Middle frontal gyrus (tissue), 1 donor: ENCODE measurements at regions not wholly inside any gene's neighbourhood (a gene's known extent, or its start where the extent isn't known, plus 50 kb on each side); places are given as distances from the start of the nearest gene placed in this dataset.

Experiments used
- DNase-seq: peaks from one replicate; pipeline ENCODE4 v3.0.0-alpha.2; 2015; ENCODE audit warnings: low spot score; ENCODE audit errors: extremely low spot score

DNA sequence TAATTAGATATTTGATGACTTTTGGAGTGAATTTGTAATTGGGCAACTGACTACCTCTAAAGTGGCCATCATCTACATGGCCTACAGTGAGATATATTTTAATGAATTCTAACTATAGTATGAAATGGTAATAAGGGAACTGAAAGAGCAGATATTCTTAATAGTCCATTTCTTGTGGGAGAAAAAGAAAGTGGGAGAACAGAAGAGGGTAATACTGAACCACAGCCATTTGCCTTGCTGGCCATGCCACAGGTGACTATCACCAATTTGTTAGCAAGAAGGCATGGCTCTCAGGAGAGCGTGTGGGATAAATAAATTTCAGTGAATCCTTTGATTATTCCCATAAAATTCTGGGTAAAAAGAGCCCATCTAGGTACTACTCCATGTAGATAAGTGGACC, 1074.0 kb upstream of the MAP3K7 start:
- no peak for DNase-seq

DNA sequence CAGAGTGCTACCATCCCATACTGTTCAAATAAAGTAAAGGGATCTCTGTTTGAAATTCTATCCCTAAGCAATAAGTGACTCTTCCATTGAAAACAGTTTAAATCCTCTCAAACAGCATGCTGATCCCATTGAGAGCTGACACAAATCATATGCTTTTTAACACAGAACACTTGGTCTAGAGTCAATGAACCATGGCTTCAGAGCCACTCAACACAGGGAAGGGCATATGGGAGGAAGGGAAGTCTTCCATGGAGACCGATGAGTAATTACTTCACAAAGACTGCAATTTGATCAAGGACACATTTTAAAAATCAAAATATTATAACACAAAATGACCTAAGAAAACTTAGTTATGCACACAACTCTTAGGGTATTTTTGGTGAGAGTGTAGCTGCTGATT, 1073.0 kb upstream of the MAP3K7 start:
- no peak for DNase-seq

DNA sequence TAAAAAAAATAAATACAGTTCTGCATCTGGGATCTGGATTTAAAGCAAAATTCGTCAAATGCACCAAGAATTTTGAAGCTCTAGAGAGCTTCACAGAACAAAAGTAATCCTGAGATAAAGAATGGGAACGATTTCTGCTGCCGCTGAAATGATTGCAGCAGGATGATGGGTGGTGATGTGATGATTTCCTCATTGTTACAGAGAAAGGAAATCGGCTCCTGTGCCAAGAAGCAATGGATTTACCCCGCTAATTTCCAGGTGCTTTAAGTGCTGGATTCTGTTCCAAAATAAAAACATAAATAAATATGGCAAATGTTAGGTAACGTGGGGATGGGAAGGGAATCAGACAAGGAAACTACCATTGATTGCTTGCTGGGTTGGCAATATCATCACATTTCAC, 1067.9 kb upstream of the MAP3K7 start:
- no peak for DNase-seq

DNA sequence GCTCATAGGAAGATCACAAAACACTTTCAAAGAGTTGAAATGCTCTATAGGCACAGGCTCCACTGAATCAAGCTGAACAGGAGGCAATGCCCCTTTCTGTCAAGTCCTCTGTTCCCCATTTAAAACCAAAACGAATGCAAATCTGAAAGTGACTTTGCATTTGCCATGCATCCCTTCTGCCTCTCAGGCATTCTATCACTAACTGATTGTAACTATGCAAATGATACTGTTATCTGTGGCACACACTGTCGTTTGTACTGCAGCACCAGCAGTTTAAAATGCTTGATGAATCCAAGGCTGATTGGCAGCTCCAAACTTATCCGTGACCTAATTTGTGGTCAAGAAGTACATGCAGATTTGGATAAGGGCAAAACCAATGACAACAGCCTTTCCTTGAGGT, 1067.5 kb upstream of the MAP3K7 start:
- DNase-seq: no peak

DNA sequence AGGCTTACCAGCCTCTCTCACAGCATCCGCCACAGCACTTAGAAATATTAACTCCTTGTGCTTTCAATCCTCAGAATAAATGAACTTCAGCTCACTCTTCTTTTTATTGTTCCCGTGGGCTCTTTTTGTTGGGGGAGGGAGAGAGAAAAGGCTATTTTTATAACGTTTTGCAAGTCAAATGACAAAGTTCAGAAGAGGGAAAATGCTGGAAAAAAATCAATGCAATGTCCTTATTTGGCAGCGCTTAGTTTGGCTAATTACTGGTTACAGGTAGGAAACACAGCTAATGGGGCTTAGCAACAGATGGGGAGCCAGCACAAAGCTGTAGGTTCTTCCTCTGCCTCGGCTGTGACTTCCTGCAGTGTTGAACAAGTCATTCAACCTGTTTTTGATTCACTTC, 1067.0 kb upstream of the MAP3K7 start:
- no peak for DNase-seq

DNA sequence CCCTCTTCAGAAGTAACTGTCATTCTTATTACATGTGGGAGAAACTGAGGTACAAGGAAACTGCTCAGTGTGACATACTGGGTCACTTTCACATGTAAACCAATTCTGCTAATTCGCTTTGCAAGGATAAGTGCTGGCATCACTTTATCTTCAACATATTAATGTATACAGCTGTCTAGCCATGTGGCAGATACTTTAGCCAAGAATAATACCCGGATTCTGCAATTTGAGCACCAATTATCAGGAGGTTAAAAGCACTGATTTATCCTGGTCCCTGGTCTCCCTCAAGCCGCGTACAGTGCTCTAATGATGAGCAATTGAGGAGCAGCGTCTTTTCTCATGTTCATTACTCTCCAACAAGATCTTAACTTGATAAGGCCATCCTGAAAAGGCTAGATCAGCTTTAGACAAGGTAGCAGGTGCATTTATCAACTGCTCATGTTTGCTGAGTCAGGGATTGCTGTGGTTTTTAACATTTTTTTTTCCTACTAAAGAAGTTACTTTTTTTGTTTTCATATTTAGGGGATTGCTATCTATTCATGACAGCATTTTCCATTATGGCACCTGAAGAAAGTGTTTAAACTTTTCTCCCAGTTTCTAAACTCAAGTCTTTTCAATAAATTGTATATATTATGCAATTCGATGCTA, 1066.3 kb upstream of the MAP3K7 start:
- DNase-seq: no peak

DNA sequence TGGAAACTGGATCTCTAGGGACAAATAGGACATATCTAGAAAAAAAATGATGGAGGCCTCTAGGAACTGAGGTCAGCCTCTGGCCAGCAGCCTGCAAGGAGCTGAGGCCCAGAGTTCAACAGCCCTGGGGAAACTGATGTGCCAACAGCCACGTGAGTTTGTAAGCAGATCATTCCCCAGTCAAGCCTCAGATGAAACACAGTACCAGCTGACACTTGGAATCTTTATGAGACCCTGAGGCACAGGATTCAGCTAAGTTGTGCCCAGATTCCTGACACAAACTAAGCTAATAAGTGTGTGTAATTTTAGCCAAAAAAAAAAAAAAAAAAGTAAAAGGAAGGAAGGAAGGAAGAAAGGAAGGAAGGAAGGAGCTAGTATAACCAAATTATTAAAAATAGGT, 1059.8 kb upstream of the MAP3K7 start:
- DNase-seq: no peak

DNA sequence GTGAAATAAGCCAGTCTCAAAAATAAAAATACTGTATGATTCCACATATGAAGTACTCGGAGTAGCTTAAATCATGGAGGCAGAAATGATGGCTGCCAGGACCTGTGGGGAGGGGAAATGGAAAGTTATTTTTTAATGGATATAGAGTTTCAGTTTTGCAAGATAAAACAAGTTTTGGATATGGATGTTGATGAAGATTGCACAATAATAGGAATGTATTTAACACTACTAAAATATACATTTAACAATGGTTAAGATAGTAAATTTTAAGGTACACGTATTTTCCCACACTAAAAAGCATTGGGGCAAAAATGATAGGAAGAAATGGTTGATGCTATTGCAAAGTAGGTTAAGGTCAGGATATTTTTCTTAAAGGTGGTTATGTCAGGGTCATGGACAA, 1058.9 kb upstream of the MAP3K7 start:
- no peak for DNase-seq

DNA sequence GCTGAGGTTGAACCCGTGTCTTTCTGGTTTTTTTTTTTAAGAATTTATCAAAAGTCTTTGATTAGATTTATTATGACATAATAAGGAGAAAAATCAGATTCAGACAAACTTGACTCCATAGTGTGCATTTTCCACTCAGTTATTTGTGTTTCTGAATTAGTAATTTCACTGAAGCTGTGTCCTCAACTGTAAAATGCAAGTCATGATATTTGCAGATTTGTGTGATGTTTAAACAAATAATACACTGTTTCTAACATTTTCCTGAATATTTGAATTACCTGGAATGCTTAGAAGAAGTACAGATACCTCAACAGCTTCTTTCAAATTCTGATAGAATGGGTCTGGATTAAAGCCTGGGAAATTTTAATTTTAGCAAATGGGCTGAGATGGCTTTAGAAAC, 1050.3 kb upstream of the MAP3K7 start:
- DNase-seq: no peak

DNA sequence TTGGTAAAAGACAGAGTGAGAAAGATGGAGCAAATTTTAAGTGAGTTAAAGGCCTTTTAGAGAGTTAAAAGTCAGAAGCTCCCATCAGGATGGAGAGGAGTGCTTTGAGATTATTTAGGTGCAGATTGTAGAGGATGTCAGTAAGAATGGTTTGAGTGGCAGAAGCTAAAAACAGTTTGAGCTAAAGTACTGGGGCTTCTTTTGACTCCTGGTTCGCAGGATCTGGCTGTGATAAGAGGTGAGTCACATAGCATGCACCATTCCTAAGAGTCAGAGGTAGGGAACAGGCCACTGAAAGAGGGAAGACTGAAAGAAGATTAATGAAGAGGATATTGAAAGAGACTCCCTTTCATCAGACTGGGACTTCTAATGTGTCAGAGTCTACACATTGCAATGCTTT, 1047.9 kb upstream of the MAP3K7 start:
- DNase-seq: no peak

DNA sequence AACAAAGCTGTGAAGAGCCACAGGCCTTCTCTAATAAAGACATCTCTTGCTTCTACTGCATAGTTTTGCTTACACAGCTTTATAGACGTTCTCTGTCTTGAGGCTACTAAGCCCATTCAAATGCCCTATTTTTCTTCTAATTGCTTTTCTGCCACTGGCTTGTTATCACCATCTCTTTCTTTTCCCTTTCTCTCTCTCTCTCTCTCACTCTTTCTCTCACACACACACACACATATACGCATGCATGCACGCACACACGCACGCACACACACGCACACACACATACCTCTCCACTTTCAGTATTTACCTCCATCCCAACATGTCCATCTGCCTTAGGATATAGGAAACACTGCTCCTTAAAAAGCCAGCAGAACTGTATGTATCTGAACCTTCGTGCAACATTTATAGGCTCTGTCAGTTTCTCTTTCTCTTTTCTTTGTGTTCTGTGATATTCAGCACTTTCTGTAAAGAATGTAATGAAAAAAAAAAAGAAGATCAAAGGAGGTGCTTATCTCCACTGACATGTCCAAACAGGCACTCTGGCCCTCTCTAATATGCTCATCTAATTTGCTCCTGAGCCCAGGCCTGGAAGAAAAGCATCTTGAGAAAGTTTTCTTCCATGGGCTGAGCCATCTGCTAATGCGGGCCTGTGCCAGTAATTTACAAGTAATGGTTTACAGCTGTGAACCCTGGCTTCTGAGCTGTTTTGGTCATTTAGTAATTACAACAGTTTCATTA, 1046.7 kb upstream of the MAP3K7 start:
- no peak for DNase-seq

DNA sequence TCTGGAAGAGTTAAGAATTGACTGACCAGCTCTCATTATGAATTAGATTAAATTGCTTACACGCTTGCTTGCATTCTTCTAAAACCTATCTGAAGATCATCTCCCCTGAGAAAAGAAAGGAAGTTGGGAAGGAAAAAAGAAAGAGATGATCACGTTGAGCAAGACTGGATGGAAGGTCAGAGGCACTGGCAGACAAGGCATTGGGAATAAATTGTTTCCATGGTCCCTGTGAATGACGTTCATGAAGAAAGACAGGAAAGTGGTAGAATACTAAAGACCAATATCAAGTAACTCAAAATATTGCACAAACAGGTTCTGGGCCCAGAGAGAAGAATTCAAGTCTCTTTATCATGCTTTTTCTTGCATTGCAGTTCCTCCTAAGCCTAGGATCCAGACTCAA, 1045.4 kb upstream of the MAP3K7 start:
- DNase-seq: no peak

DNA sequence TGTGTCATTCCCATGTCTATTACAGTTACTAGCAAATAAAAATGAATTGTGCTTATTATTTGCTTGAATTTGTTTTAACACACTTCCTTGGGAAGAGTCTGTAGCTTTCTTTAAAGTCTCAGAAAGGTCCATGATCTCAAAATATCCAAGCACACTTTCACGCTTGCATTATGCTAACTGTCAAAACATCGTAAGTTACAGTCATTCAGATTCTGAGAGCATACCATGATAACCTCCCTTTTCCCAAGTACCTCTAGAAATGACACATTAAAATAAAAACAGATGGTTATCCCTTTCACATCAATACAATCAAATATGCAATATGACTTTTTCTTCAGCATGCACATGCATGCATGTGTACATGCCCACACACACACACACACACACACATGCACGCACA, 1044.4 kb upstream of the MAP3K7 start:
- no peak for DNase-seq

DNA sequence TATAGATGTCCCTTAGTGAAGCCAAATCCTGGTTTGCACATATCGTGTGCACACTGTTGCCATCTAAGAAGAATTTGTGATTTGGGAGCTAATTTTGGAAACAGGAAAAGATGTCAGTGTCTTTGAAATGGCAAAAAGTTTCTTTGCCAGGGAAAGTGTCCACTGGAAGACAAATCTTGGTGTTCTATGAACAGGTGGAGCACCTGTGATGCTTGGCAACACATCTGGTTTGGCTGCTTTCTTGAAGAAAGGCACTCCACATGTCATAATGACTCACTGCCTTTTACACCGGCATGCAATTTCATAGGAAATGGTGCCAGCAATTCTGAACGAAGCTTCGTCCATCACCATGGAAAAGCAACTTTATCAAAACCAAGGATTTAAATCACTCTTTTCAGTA, 1040.0 kb upstream of the MAP3K7 start:
- no peak for DNase-seq

DNA sequence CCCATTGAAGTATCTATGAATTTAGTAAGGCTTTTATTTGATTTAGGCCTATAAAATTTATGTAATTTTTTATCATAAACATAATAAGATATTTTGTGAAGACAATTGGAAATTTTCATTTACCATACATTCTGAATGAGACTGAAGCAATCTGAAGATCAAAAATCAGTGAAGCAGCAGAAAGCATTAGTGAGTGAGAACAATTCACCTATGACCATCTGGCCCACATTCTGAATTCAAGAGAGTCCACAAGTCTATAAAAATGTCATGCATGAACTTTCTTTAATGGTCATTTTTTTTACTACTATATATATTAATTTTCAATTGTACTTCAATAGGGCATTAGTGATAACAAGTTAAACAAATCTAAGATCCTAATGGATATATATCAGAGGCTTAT, 1026.6 kb upstream of the MAP3K7 start:
- DNase-seq: no peak

DNA sequence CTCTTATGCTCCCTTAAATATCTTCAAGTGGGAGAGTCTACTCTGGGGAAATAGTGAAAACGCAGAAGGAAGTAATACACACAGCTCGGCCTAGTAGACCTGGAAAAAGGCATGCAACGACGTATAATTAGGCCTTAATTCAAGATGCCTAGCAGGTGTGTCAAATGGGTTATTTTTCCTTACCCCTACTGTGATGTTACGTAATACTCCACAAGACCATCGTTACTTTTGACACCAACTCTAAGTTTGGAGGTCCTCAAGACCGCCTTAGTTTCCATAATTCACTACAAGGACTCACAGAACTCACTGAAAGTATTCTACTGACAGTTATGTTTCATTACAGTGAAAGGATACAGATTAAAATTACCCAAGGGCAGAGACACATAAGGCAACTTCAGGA, 1024.3 kb upstream of the MAP3K7 start:
- DNase-seq: no peak

DNA sequence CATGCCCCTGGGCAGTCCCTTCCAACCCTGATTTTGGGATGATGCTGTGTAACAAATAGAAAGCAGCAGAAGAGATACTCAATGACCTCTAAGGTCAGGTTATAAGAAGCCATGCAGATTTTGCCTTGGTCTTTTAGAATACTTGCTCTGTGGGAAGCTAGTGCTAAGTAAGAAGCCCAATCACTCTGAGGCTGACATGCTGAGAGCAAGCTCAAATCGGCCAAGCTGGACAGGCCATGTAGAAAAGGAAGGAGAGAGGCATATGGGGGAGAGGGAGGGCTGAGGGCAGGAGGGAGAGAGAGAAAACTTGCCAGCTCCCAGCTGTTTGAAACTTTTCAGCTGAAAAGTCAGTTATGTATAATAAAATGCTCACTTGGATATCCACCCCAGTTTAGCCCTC, 1021.6 kb upstream of the MAP3K7 start:
- DNase-seq: no peak

DNA sequence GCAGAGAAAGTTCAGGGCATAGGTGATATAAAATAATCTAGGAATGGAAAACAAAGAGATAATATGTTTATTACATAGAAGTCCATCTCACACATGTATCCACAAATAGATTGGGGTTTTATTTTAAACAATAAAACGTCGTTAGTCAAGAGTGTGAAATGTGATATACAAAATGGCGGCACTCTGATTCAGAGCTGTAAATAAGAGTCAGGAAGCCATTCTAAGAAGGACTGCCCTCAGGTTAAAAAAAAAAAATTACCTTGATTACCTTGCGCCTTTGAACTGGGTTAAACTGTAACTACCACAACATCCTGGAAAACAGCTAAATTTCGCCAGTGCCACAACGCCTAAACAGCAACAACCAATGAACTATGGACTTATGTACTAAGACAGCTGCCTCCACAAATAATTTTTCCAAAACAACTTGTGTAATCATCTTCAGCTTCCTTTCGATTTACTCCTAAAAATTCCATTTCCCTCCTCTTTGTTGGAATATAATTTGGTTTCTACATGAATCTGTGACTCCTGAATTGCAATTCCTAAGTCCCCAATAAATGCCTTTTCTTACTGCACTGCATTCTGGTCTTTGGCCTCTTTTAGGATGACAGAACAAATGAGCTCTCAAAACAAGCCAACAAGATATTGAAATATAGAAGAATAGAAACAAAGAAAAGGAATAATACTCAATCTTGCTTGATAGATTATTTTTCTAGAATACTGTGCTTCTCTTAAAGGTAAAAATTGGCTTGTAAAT, 1019.5 kb upstream of the MAP3K7 start:
- DNase-seq: no peak

DNA sequence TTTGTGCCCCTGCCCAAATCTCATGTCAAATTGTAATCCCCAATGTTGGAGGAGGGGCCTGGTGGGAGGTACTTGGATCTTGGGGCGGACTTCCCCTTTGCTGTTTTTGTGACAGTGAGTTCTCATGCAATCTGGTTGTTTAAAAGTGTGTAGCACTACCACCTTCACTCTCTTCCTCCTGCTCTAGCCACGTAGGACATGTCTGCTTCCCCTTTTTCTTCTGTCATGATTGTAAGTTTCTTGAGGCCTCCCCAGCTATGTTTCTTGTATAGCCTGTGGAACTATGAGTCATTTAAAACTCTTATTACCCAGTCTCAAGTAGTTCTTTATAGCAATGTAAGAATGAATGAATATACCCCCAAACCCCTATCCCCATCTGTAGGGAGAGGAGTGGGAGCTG, 1013.7 kb upstream of the MAP3K7 start:
- no peak for DNase-seq

DNA sequence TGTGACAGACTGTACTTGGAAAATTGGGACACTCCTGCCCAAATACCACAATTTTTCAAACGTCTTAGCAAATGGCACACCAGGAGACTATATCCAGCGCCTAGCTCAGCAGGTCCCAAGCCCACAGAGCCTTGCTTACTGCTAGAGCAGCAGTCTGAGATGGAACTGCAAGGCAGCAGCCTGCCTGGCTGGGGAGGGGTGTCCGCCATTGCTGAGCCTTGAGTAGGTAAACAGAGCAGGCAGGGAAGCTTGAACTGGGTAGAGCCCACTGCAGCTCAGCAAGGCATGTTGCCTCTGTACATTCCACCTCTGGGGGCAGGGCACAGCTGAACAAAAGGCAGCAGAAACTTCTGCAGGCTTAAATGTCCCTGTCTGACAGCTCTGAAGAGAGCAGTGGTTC, 1003.3 kb upstream of the MAP3K7 start:
- no peak for DNase-seq

DNA sequence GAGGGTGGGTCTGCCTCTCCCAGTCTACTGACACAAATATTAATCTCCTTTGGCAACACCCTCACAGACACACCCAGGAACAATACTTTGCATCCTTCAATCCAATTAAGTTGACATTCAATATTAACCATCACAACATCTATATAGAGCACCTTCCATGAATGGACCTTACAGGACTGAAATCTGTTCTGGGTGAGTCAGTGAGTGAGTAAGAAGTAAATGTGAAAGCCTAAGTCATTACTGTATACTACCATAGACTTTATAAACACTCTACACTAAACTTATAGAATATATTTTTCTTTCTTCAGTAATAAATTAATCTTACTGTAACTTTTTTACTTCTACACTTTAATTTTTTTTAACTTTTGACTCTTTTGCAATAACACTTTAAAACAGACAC, 993.8 kb upstream of the MAP3K7 start:
- DNase-seq: no peak

DNA sequence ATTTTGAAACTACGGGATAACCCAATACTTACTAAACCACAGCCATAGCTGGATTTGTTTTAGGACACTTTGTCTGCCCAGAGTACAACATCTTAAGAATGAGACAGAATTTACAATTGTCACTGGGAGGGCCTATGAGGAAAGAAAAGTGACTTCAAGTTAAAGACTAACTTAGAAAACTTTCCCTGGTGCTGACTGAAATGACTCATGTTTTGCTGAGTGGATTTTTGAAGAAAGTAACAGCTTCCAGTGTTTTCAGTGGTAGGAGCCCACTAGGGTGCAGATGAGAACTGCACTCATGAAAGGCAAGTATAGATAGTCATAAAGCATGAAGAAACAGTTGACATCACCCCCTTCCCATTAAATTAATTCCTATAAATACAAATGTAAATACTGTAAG, 988.2 kb upstream of the MAP3K7 start:
- no peak for DNase-seq
